ENCODE measurements at regions not wholly inside any gene's neighbourhood (a gene's known extent, or its start where the extent isn't known, plus 50 kb on each side); places are given as distances from the start of the nearest gene placed in this dataset.

DNA sequence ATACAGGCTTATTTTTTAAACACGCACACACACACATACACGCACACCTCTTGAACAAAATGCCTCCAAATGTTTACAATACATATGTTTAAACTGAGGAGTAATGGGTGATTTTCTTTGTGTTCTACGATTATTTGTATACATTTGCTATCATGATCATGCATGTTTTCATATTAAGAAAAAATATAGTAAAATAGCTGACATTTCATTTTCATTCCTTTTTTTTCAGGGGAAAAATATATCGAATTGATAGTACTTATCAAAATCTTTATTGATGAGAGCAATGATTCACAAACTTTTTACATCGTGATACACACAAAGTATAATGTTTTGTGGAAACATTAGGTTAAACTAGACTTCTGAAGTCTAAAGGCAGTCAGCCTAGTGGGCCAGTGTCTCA, 618.9 kb downstream of the TECRL start:
- intact Hi-C loops (cut with micrococcal nuclease; ENCODE audit: unreplicated experiment): no loop called here
- H3K27me3 ChIP-seq (replicated peaks in 1 of 2; ENCODE audit: control insufficient read depth in 2 of 2, insufficient read depth in 2 of 2, low read length in 1 of 2): no peaks in the 10 kb centered on the region
- 34% methylated on average over 5 of the region's 5 CpGs for WGBS (ENCODE audit: insufficient coverage, insufficient replicate concordance, low lambda C conversion rate, missing lambda C conversion rate)
- TF ChIP-seq, protein P1, sequence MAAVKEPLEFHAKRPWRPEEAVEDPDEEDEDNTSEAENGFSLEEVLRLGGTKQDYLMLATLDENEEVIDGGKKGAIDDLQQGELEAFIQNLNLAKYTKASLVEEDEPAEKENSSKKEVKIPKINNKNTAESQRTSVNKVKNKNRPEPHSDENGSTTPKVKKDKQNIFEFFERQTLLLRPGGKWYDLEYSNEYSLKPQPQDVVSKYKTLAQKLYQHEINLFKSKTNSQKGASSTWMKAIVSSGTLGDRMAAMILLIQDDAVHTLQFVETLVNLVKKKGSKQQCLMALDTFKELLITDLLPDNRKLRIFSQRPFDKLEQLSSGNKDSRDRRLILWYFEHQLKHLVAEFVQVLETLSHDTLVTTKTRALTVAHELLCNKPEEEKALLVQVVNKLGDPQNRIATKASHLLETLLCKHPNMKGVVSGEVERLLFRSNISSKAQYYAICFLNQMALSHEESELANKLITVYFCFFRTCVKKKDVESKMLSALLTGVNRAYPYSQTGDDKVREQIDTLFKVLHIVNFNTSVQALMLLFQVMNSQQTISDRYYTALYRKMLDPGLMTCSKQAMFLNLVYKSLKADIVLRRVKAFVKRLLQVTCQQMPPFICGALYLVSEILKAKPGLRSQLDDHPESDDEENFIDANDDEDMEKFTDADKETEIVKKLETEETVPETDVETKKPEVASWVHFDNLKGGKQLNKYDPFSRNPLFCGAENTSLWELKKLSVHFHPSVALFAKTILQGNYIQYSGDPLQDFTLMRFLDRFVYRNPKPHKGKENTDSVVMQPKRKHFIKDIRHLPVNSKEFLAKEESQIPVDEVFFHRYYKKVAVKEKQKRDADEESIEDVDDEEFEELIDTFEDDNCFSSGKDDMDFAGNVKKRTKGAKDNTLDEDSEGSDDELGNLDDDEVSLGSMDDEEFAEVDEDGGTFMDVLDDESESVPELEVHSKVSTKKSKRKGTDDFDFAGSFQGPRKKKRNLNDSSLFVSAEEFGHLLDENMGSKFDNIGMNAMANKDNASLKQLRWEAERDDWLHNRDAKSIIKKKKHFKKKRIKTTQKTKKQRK (IDR thresholded peaks at IDR 0.05; ENCODE audit: low read depth, low read length): no peak
- TF ChIP-seq PAX8 (IDR thresholded peaks at IDR 0.05): no peak
- TF ChIP-seq ZBTB4 (CRISPR knock-in tag; IDR thresholded peaks at IDR 0.05): no peak
- no peak for TF ChIP-seq HDAC2 (IDR thresholded peaks at IDR 0.05)
- TF ChIP-seq ZBTB33 (IDR thresholded peaks at IDR 0.05): no peak
- TF ChIP-seq MXI1 (IDR thresholded peaks at IDR 0.05; ENCODE audit: low read depth, low read length): no peak
- no peak for TF ChIP-seq STAT1 (conservative IDR thresholded peaks at IDR 0.05)
- TF ChIP-seq CHD4 (IDR thresholded peaks at IDR 0.05): no peak
- TF ChIP-seq NR2C1 (IDR thresholded peaks at IDR 0.05): no peak
- no peak for TF ChIP-seq NBN (IDR thresholded peaks at IDR 0.05)
- no peak for TF ChIP-seq ATF2 (IDR thresholded peaks at IDR 0.05; ENCODE audit: low read length)
- no peak for TF ChIP-seq EED (IDR thresholded peaks at IDR 0.05; ENCODE audit: low read depth)

More for the DNA sequence above, 618.9 kb downstream of the TECRL start:
- ATAC-seq: no peak
- no peak for FAIRE-seq
- Histone ChIP-seq H2AFZ (ENCODE audit: control insufficient read depth, low read depth, low read length) (no peak overlapping the region), H4K20me1 (ENCODE audit: control insufficient read depth, insufficient read depth) (no peaks in the 10 kb centered on the region), H3K9me3 (replicated peaks; ENCODE audit: control insufficient read depth, insufficient read depth, low read length) (no peaks in the 10 kb centered on the region), H3K79me2 (ENCODE audit: control insufficient read depth, insufficient read depth, low read length) (no peaks in the 10 kb centered on the region), H3K4me3 (no peak overlapping the region), H3K27ac (ENCODE audit: control insufficient read depth, insufficient read depth) (no peak overlapping the region), H3K4me1 (ENCODE audit: control insufficient read depth, insufficient read depth, low read length) (no peaks in the 10 kb centered on the region), H3K9ac (ENCODE audit: control insufficient read depth, insufficient read depth, low read length) (no peak overlapping the region), H3K4me2 (ENCODE audit: control insufficient read depth, insufficient read depth) (no peak overlapping the region), H3K36me3 (ENCODE audit: control insufficient read depth in 2 of 2, insufficient read depth in 2 of 2, low read length in 1 of 2) (no peaks in the 10 kb centered on the region)
- no TSS peak for BruUV-seq (replicated peaks)
- ChIA-PET POLR2A (no interaction called here), CTCF (no interaction called here), SMC1A (ENCODE audit: uncharacterized antibody, unreplicated experiment) (no interaction called here), RAD21 (ENCODE audit: unreplicated experiment) (no interaction called here)
- in situ Hi-C loops (cut with MboI): no loop called here
- DNase-seq (ENCODE audit: low read depth, low spot score): no peak

All from GM12878 (cell line).